ENCODE measurements at regions not wholly inside any gene's neighbourhood (a gene's known extent, or its start where the extent isn't known, plus 50 kb on each side); places are given as distances from the start of the nearest gene placed in this dataset.

- Histone ChIP-seq H3K4me1 (ENCODE audit: control insufficient read depth, insufficient read depth, low read length, poor library complexity, severe bottlenecking) (no peaks in the 10 kb centered on the region), H3K9me3 (ENCODE audit: control insufficient read depth, low read length) (no peaks in the 10 kb centered on the region), H3K4me3 (ENCODE audit: insufficient read depth, low read depth, low read length, poor library complexity, severe bottlenecking) (no peak overlapping the region), H3K27ac (ENCODE audit: insufficient read depth, low read length, poor library complexity, severe bottlenecking) (no peak overlapping the region), H3K36me3 (ENCODE audit: control insufficient read depth, insufficient read depth, low read length) (no peaks in the 10 kb centered on the region), H3K27me3 (replicated peaks; ENCODE audit: control insufficient read depth, insufficient read depth, low read length, poor library complexity, severe bottlenecking) (no peaks in the 10 kb centered on the region)
- DNase-seq, result no peak
Observed at GRCh38 chr17:51527225-51527982, 267.1 kb downstream of the UTP18 start.

- no peaks in the 10 kb centered on the region for H3K4me1 ChIP-seq (ENCODE audit: control insufficient read depth, insufficient read depth, low read length, poor library complexity, severe bottlenecking)
- DNase-seq, result no peak
- H3K36me3 ChIP-seq (ENCODE audit: control insufficient read depth, insufficient read depth, low read length), result no peaks in the 10 kb centered on the region
- no peaks in the 10 kb centered on the region for H3K9me3 ChIP-seq (ENCODE audit: control insufficient read depth, low read length)
- H3K27ac ChIP-seq (ENCODE audit: insufficient read depth, low read length, poor library complexity, severe bottlenecking), result no peak overlapping the region
- H3K4me3 ChIP-seq (ENCODE audit: insufficient read depth, low read depth, low read length, poor library complexity, severe bottlenecking), result no peak overlapping the region
- H3K27me3 ChIP-seq (replicated peaks; ENCODE audit: control insufficient read depth, insufficient read depth, low read length, poor library complexity, severe bottlenecking), result no peaks in the 10 kb centered on the region
Observed at GRCh38 chr17:51528111-51528510, 267.8 kb downstream of the UTP18 start.

GRCh38 chr17:51533219-51533618, 272.9 kb downstream of the UTP18 start:
- H3K27me3 ChIP-seq (replicated peaks; ENCODE audit: control insufficient read depth, insufficient read depth, low read length, poor library complexity, severe bottlenecking), result no peaks in the 10 kb centered on the region
- H3K4me1 ChIP-seq (ENCODE audit: control insufficient read depth, insufficient read depth, low read length, poor library complexity, severe bottlenecking), result no peaks in the 10 kb centered on the region
- H3K27ac ChIP-seq (ENCODE audit: insufficient read depth, low read length, poor library complexity, severe bottlenecking), result no peak overlapping the region
- no peak overlapping the region for H3K4me3 ChIP-seq (ENCODE audit: insufficient read depth, low read depth, low read length, poor library complexity, severe bottlenecking)
- no peak for DNase-seq
- no peaks in the 10 kb centered on the region for H3K36me3 ChIP-seq (ENCODE audit: control insufficient read depth, insufficient read depth, low read length)
- no peaks in the 10 kb centered on the region for H3K9me3 ChIP-seq (ENCODE audit: control insufficient read depth, low read length)

GRCh38 chr17:51533821-51534220, 273.5 kb downstream of the UTP18 start:
- Histone ChIP-seq H3K9me3 (ENCODE audit: control insufficient read depth, low read length) (no peaks in the 10 kb centered on the region), H3K27me3 (replicated peaks; ENCODE audit: control insufficient read depth, insufficient read depth, low read length, poor library complexity, severe bottlenecking) (no peaks in the 10 kb centered on the region), H3K4me1 (ENCODE audit: control insufficient read depth, insufficient read depth, low read length, poor library complexity, severe bottlenecking) (no peaks in the 10 kb centered on the region), H3K27ac (ENCODE audit: insufficient read depth, low read length, poor library complexity, severe bottlenecking) (no peak overlapping the region), H3K4me3 (ENCODE audit: insufficient read depth, low read depth, low read length, poor library complexity, severe bottlenecking) (no peak overlapping the region), H3K36me3 (ENCODE audit: control insufficient read depth, insufficient read depth, low read length) (no peaks in the 10 kb centered on the region)
- no peak for DNase-seq

GRCh38 chr17:51536627-51537026, 276.3 kb downstream of the UTP18 start:
- H3K27ac ChIP-seq (ENCODE audit: insufficient read depth, low read length, poor library complexity, severe bottlenecking), result no peak overlapping the region
- no peaks in the 10 kb centered on the region for H3K36me3 ChIP-seq (ENCODE audit: control insufficient read depth, insufficient read depth, low read length)
- H3K27me3 ChIP-seq (replicated peaks; ENCODE audit: control insufficient read depth, insufficient read depth, low read length, poor library complexity, severe bottlenecking), result no peaks in the 10 kb centered on the region
- no peak for DNase-seq
- no peak overlapping the region for H3K4me3 ChIP-seq (ENCODE audit: insufficient read depth, low read depth, low read length, poor library complexity, severe bottlenecking)
- no peaks in the 10 kb centered on the region for H3K9me3 ChIP-seq (ENCODE audit: control insufficient read depth, low read length)
- peaks cover 3% of the 10 kb centered on the region for H3K4me1 ChIP-seq (ENCODE audit: control insufficient read depth, insufficient read depth, low read length, poor library complexity, severe bottlenecking)

GRCh38 chr17:51537996-51538550, 277.7 kb downstream of the UTP18 start:
- Histone ChIP-seq H3K9me3 (ENCODE audit: control insufficient read depth, low read length) (no peaks in the 10 kb centered on the region), H3K4me1 (ENCODE audit: control insufficient read depth, insufficient read depth, low read length, poor library complexity, severe bottlenecking) (peaks cover 3% of the 10 kb centered on the region), H3K4me3 (ENCODE audit: insufficient read depth, low read depth, low read length, poor library complexity, severe bottlenecking) (no peak overlapping the region), H3K36me3 (ENCODE audit: control insufficient read depth, insufficient read depth, low read length) (no peaks in the 10 kb centered on the region), H3K27ac (ENCODE audit: insufficient read depth, low read length, poor library complexity, severe bottlenecking) (no peak overlapping the region), H3K27me3 (replicated peaks; ENCODE audit: control insufficient read depth, insufficient read depth, low read length, poor library complexity, severe bottlenecking) (no peaks in the 10 kb centered on the region)
- no peak for DNase-seq

GRCh38 chr17:51540151-51540550, 279.8 kb downstream of the UTP18 start:
- Histone ChIP-seq H3K36me3 (ENCODE audit: control insufficient read depth, insufficient read depth, low read length) (no peaks in the 10 kb centered on the region), H3K4me1 (ENCODE audit: control insufficient read depth, insufficient read depth, low read length, poor library complexity, severe bottlenecking) (peaks cover 3% of the 10 kb centered on the region), H3K4me3 (ENCODE audit: insufficient read depth, low read depth, low read length, poor library complexity, severe bottlenecking) (no peak overlapping the region), H3K9me3 (ENCODE audit: control insufficient read depth, low read length) (no peaks in the 10 kb centered on the region), H3K27ac (ENCODE audit: insufficient read depth, low read length, poor library complexity, severe bottlenecking) (no peak overlapping the region), H3K27me3 (replicated peaks; ENCODE audit: control insufficient read depth, insufficient read depth, low read length, poor library complexity, severe bottlenecking) (no peaks in the 10 kb centered on the region)
- no peak for DNase-seq

GRCh38 chr17:51541215-51541614, 280.9 kb downstream of the UTP18 start:
- peaks cover 3% of the 10 kb centered on the region for H3K4me1 ChIP-seq (ENCODE audit: control insufficient read depth, insufficient read depth, low read length, poor library complexity, severe bottlenecking)
- no peak overlapping the region for H3K4me3 ChIP-seq (ENCODE audit: insufficient read depth, low read depth, low read length, poor library complexity, severe bottlenecking)
- no peaks in the 10 kb centered on the region for H3K36me3 ChIP-seq (ENCODE audit: control insufficient read depth, insufficient read depth, low read length)
- no peaks in the 10 kb centered on the region for H3K9me3 ChIP-seq (ENCODE audit: control insufficient read depth, low read length)
- no peaks in the 10 kb centered on the region for H3K27me3 ChIP-seq (replicated peaks; ENCODE audit: control insufficient read depth, insufficient read depth, low read length, poor library complexity, severe bottlenecking)
- H3K27ac ChIP-seq (ENCODE audit: insufficient read depth, low read length, poor library complexity, severe bottlenecking), result no peak overlapping the region
- DNase-seq, result no peak

- Histone ChIP-seq H3K27me3 (replicated peaks; ENCODE audit: control insufficient read depth, insufficient read depth, low read length, poor library complexity, severe bottlenecking) (no peaks in the 10 kb centered on the region), H3K27ac (ENCODE audit: insufficient read depth, low read length, poor library complexity, severe bottlenecking) (no peak overlapping the region), H3K36me3 (ENCODE audit: control insufficient read depth, insufficient read depth, low read length) (no peaks in the 10 kb centered on the region), H3K4me1 (ENCODE audit: control insufficient read depth, insufficient read depth, low read length, poor library complexity, severe bottlenecking) (no peaks in the 10 kb centered on the region), H3K9me3 (ENCODE audit: control insufficient read depth, low read length) (no peaks in the 10 kb centered on the region), H3K4me3 (ENCODE audit: insufficient read depth, low read depth, low read length, poor library complexity, severe bottlenecking) (no peak overlapping the region)
- no peak for DNase-seq
Observed at GRCh38 chr17:51546114-51546513, 285.8 kb downstream of the UTP18 start.

- H3K4me1 ChIP-seq (ENCODE audit: control insufficient read depth, insufficient read depth, low read length, poor library complexity, severe bottlenecking), result no peaks in the 10 kb centered on the region
- no peaks in the 10 kb centered on the region for H3K27me3 ChIP-seq (replicated peaks; ENCODE audit: control insufficient read depth, insufficient read depth, low read length, poor library complexity, severe bottlenecking)
- H3K4me3 ChIP-seq (ENCODE audit: insufficient read depth, low read depth, low read length, poor library complexity, severe bottlenecking), result no peak overlapping the region
- H3K36me3 ChIP-seq (ENCODE audit: control insufficient read depth, insufficient read depth, low read length), result no peaks in the 10 kb centered on the region
- H3K9me3 ChIP-seq (ENCODE audit: control insufficient read depth, low read length), result no peaks in the 10 kb centered on the region
- no peak for DNase-seq
- no peak overlapping the region for H3K27ac ChIP-seq (ENCODE audit: insufficient read depth, low read length, poor library complexity, severe bottlenecking)
Observed at GRCh38 chr17:51548125-51548524, 287.8 kb downstream of the UTP18 start.

Data from effector memory CD4-positive, alpha-beta T cell (primary cell).